H1 (cell line): ENCODE measurements at regions not wholly inside any gene's neighbourhood (a gene's known extent, or its start where the extent isn't known, plus 50 kb on each side); places are given as distances from the start of the nearest gene placed in this dataset.

Experiments
- CTCF ChIA-PET: fragments of 300-600 bp; sonication (Branson Sonifier 250); formaldehyde crosslinking; loops from one replicate; lab custom pipeline; 2021; ENCODE audit not compliant: partially characterized antibody; lab: Charles Lee
- POLR2A ChIA-PET: fragments of 300-600 bp; sonication (Branson Sonifier 250); formaldehyde crosslinking; loops from one replicate; lab custom pipeline; 2021; ENCODE audit warnings: inconsistent platforms; ENCODE audit not compliant: partially characterized antibody; lab: Charles Lee
- DNase-seq, 2 experiments: peaks; one replicate each; pipeline versions ENCODE4 v3.0.0 to v3.0.0-alpha.2; 2010 to 2022; ENCODE audit warnings: low spot score in 2 of 2, low read depth in 1 of 2, mixed read lengths in 1 of 2
- FAIRE-seq: peaks from 2 replicates; lab custom pipeline; 2011; peaks lifted over from hg19 to GRCh38; lab: Jason Lieb, UNC
- H2AFZ ChIP-seq: 2 replicates; pipeline ENCODE4 v1.8.1; 2012; ENCODE audit warnings: low read length, inconsistent platforms
- H2AK5ac ChIP-seq: 2 replicates; pipeline ENCODE4 v1.6.1; 2013; ENCODE audit warnings: low read depth, low read length
- H2BK120ac ChIP-seq: replicated peaks from 2 replicates; pipeline ENCODE3; 2013; ENCODE audit warnings: low read depth, low read length, inconsistent platforms
- H2BK12ac ChIP-seq: 2 replicates; pipeline ENCODE4 v1.6.1; 2013; ENCODE audit warnings: low read depth, low read length
- H2BK15ac ChIP-seq: 2 replicates; pipeline ENCODE4 v1.6.1; 2013; ENCODE audit warnings: low read length
- H2BK20ac ChIP-seq: 2 replicates; pipeline ENCODE4 v1.6.1; 2013; ENCODE audit warnings: low read length
- H2BK5ac ChIP-seq: 2 replicates; pipeline ENCODE4 v1.6.1; 2013; ENCODE audit warnings: low read depth, low read length
- H3K14ac ChIP-seq: 2 replicates; pipeline ENCODE4 v1.6.1; 2013; ENCODE audit warnings: inconsistent platforms; ENCODE audit not compliant: insufficient read length
- H3K18ac ChIP-seq: 2 replicates; pipeline ENCODE4 v1.6.1; 2013; ENCODE audit warnings: low read length; ENCODE audit errors: extremely low read depth
- H3K23ac ChIP-seq: 2 replicates; pipeline ENCODE4 v1.6.1; 2013; ENCODE audit warnings: inconsistent platforms; ENCODE audit not compliant: insufficient read length
- H3K23me2 ChIP-seq: 2 replicates; pipeline ENCODE4 v1.6.1; 2013; ENCODE audit warnings: low read depth, low read length
- H3K27ac ChIP-seq: 2 replicates; pipeline ENCODE4 v1.6.1; 2011; ENCODE audit warnings: low read depth, low read length, inconsistent platforms
- H3K27me3 ChIP-seq, 4 experiments: replicated peaks in 1 of 4; 1 replicate in 1 of 4; 2 replicates in 3 of 4; pipeline versions ENCODE4 v1.6.1 to v1.8.1; 2011 to 2013; ENCODE audit warnings: low read length in 3 of 4, mild to moderate bottlenecking in 3 of 4, inconsistent platforms in 2 of 4, mixed read lengths in 2 of 4, moderate library complexity in 1 of 4; ENCODE audit not compliant: control insufficient read depth in 3 of 4, insufficient read depth in 3 of 4; ENCODE audit errors: extremely low read depth in 1 of 4
- H3K36me3 ChIP-seq, 4 experiments: 2 replicates each; pipeline versions ENCODE4 v1.6.1 to v1.8.1; 2011 to 2013; ENCODE audit warnings: mild to moderate bottlenecking in 4 of 4, low read length in 3 of 4, moderate library complexity in 2 of 4, control low read depth in 1 of 4, inconsistent platforms in 1 of 4; ENCODE audit not compliant: insufficient read depth in 4 of 4, control insufficient read depth in 2 of 4
- H3K4ac ChIP-seq: replicated peaks from 2 replicates; pipeline ENCODE3; 2013; ENCODE audit warnings: low read length, low read depth, mixed read lengths, inconsistent platforms; ENCODE audit not compliant: insufficient read length
- H3K4me1 ChIP-seq, 4 experiments: replicated peaks in 1 of 4; 1 replicate in 1 of 4; 2 replicates in 3 of 4; pipeline versions ENCODE4 v1.6.1 to v1.8.1; 2011 to 2013; ENCODE audit warnings: low read length in 3 of 4, inconsistent platforms in 2 of 4, mixed read lengths in 1 of 4; ENCODE audit not compliant: insufficient read depth in 4 of 4, control insufficient read depth in 3 of 4
- H3K4me2 ChIP-seq, 2 experiments: 2 replicates each; pipeline versions ENCODE4 v1.6.1 to v1.8.1; 2011 to 2013; ENCODE audit warnings: low read depth in 2 of 2, low read length in 2 of 2, control low read depth in 1 of 2, inconsistent platforms in 1 of 2, mild to moderate bottlenecking in 1 of 2; ENCODE audit not compliant: insufficient read depth in 1 of 2
- H3K4me3 ChIP-seq, 4 experiments: fragments of 200-600, 300-600 bp in 1 of 4; sonication (generic), shearing (Covaris generic), sonication (Bioruptor Twin) in 1 of 4; 2 replicates each; pipeline versions ENCODE4 v1.5.1 to v1.8.1; 2011 to 2016; ENCODE audit warnings: low read length in 4 of 4, low read depth in 3 of 4, control low read depth in 2 of 4, inconsistent platforms in 2 of 4, mild to moderate bottlenecking in 2 of 4, mixed read lengths in 1 of 4, moderate library complexity in 1 of 4; ENCODE audit not compliant: insufficient read depth in 2 of 4; ENCODE audit errors: extremely low read depth in 1 of 4
- H3K56ac ChIP-seq: replicated peaks from 2 replicates; pipeline ENCODE3; 2013; ENCODE audit warnings: low read depth, mild to moderate bottlenecking, mixed read lengths, low read length, inconsistent platforms; ENCODE audit not compliant: insufficient read length
- H3K79me1 ChIP-seq: 2 replicates; pipeline ENCODE4 v1.6.1; 2013; ENCODE audit warnings: low read depth, low read length, control low read depth
- H3K79me2 ChIP-seq, 2 experiments: 2 replicates each; pipeline versions ENCODE4 v1.6.1 to v1.8.1; 2012 to 2013; ENCODE audit warnings: low read length in 2 of 2, mild to moderate bottlenecking in 2 of 2, inconsistent platforms in 1 of 2; ENCODE audit not compliant: insufficient read depth in 2 of 2, control insufficient read depth in 1 of 2
- H3K9ac ChIP-seq, 4 experiments: replicated peaks in 1 of 4; 1 replicate in 1 of 4; 2 replicates in 3 of 4; pipeline versions ENCODE4 v1.6.1 to v1.8.1; 2011 to 2013; ENCODE audit warnings: low read depth in 3 of 4, low read length in 3 of 4, control low read depth in 2 of 4, mild to moderate bottlenecking in 2 of 4, moderate library complexity in 2 of 4, inconsistent platforms in 1 of 4; ENCODE audit errors: extremely low read depth in 1 of 4
- H3K9me3 ChIP-seq, 2 experiments: 2 replicates each; pipeline versions ENCODE4 v1.6.1 to v1.8.1; 2012 to 2013; ENCODE audit warnings: mild to moderate bottlenecking in 2 of 2, moderate library complexity in 2 of 2, control low read depth in 1 of 2, inconsistent platforms in 1 of 2, low read depth in 1 of 2, low read length in 1 of 2, mixed read lengths in 1 of 2; ENCODE audit not compliant: insufficient read depth in 2 of 2
- H4K20me1 ChIP-seq, 2 experiments: replicated peaks in 1 of 2; 2 replicates each; pipeline versions ENCODE3 to v1.8.1; 2011 to 2013; ENCODE audit warnings: inconsistent platforms in 2 of 2, low read length in 2 of 2, mild to moderate bottlenecking in 1 of 2; ENCODE audit not compliant: insufficient read depth in 2 of 2, control insufficient read depth in 1 of 2
- H4K5ac ChIP-seq: 2 replicates; pipeline ENCODE4 v1.6.1; 2013; ENCODE audit warnings: low read length, low read depth, mixed read lengths, inconsistent platforms; ENCODE audit not compliant: insufficient read length
- H4K8ac ChIP-seq: 2 replicates; pipeline ENCODE4 v1.8.0; 2013; ENCODE audit warnings: mild to moderate bottlenecking, moderate library complexity, low read length, inconsistent platforms; ENCODE audit not compliant: insufficient read depth; ENCODE audit errors: extremely low read depth
- H4K91ac ChIP-seq: replicated peaks from 2 replicates; pipeline ENCODE3; 2013; ENCODE audit warnings: low read length, mixed read lengths, inconsistent platforms; ENCODE audit not compliant: insufficient read length
- ASH2L ChIP-seq: fragments of 200-600, 300-600 bp; sonication (generic); IDR thresholded peaks from one replicate; pipeline ENCODE4 v1.7.1; 2017; ENCODE audit warnings: low read length
- BRCA1 ChIP-seq: IDR thresholded peaks from 2 replicates; pipeline ENCODE4 v1.6.1; 2012; ENCODE audit warnings: low read depth, low read length, improper control_type of control experiment
- CHD1 ChIP-seq: IDR thresholded peaks from 2 replicates; pipeline ENCODE4 v1.6.1; 2012; ENCODE audit warnings: low read depth, low read length, improper control_type of control experiment
- GABPA ChIP-seq: IDR thresholded peaks from 2 replicates; pipeline ENCODE4 v1.6.1; 2011; ENCODE audit warnings: mild to moderate bottlenecking, low read length, moderate library complexity, borderline replicate concordance; ENCODE audit not compliant: insufficient read depth
- HDAC6 ChIP-seq: IDR thresholded peaks from one replicate; pipeline ENCODE4 v1.7.1; 2012; ENCODE audit warnings: low read depth, mild to moderate bottlenecking, inconsistent platforms, low read length, moderate library complexity
- KDM1A ChIP-seq: fragments of 200-600, 300-600 bp; sonication (generic); IDR thresholded peaks from 2 replicates; pipeline ENCODE4 v1.7.1; 2016; ENCODE audit warnings: mild to moderate bottlenecking, low read length, borderline replicate concordance
- KDM5A ChIP-seq: fragments of 200-600 bp; IDR thresholded peaks from 2 replicates; pipeline ENCODE4 v1.7.1; 2012; ENCODE audit warnings: mild to moderate bottlenecking, low read length, inconsistent platforms, mixed read lengths
- MAFK ChIP-seq: IDR thresholded peaks from 2 replicates; pipeline ENCODE4 v1.6.1; 2012; ENCODE audit warnings: low read depth, mild to moderate bottlenecking, improper control_type of control experiment, low read length
- POU5F1 ChIP-seq: IDR thresholded peaks from 2 replicates; pipeline ENCODE4 v1.6.1; 2011; ENCODE audit warnings: low read depth, mild to moderate bottlenecking, low read length, moderate library complexity
- RFX5 ChIP-seq: IDR thresholded peaks from 2 replicates; pipeline ENCODE4 v1.6.1; 2011; ENCODE audit warnings: low read depth, low read length, improper control_type of control experiment, borderline replicate concordance
- TEAD4 ChIP-seq: IDR thresholded peaks from 2 replicates; pipeline ENCODE4 v1.6.1; 2012; ENCODE audit warnings: low read depth, low read length, inconsistent platforms, mixed read lengths
- WGBS, 2 experiments: shearing (Covaris generic) in 1 of 2; methylation state at CpG; one replicate each; pipeline versions ENCODE4 v1.1.6 to v1.1.7; 2013 to 2015; ENCODE audit warnings: low lambda C conversion rate in 2 of 2, mixed read lengths in 2 of 2, inconsistent platforms in 1 of 2, low coverage in 1 of 2, missing lambda C conversion rate in 1 of 2; ENCODE audit not compliant: insufficient replicate concordance in 2 of 2, insufficient coverage in 1 of 2, insufficient read length in 1 of 2; ENCODE audit errors: extremely low coverage in 1 of 2, missing lambda C conversion rate in 1 of 2; 5-methylcytosine and 5-hydroxymethylcytosine counted together

- no peak overlapping the region for H2BK15ac ChIP-seq
- ChIA-PET POLR2A (no interaction called here), CTCF (no interaction called here)
- H3K79me2 ChIP-seq, result no peaks in the 10 kb centered on the region
- WGBS, 2 experiments, result 90% methylated on average over 27 of the region's 27 CpGs; no CpG with 5 or more reads in 1 of the 2 experiments
- no peaks in the 10 kb centered on the region for H3K36me3 ChIP-seq
- H3K27me3 ChIP-seq, result no peaks in the 10 kb centered on the region
- H3K4me3 ChIP-seq, result peak overlapping the region in 1 of 4 experiments; percentile 17; a peak in 1 of 8 replicates
- H2BK120ac ChIP-seq, result no peak overlapping the region
- H4K8ac ChIP-seq, result peak overlapping the region; percentile 79; the same call in 1 of the 2 replicates
- no peak overlapping the region for H4K91ac ChIP-seq
- FAIRE-seq (no peak), DNase-seq (peak in 1 of 2 experiments; percentile 52)
- H3K27ac ChIP-seq, result no peak overlapping the region
- no peak overlapping the region for H2AFZ ChIP-seq
- peak overlapping the region in 1 of 2 experiments; percentile 27; a peak in 1 of 4 replicates for H3K4me2 ChIP-seq
- no peaks in the 10 kb centered on the region for H3K23me2 ChIP-seq
- no peak overlapping the region for H2BK12ac ChIP-seq
- no peak overlapping the region for H3K9ac ChIP-seq
- no peak overlapping the region for H3K4ac ChIP-seq
- TF ChIP-seq ASH2L, result no peak
- no peak for TF ChIP-seq MAFK
- no peak for TF ChIP-seq POU5F1
- TF ChIP-seq KDM1A, result no peak
- TF ChIP-seq BRCA1, result no peak
- no peak for TF ChIP-seq CHD1
- no peak for TF ChIP-seq RFX5
- TF ChIP-seq TEAD4, result no peak
- TF ChIP-seq GABPA, result no peak
- no peak for TF ChIP-seq HDAC6
- no peak for TF ChIP-seq KDM5A
- H3K79me1 ChIP-seq, result no peaks in the 10 kb centered on the region
- no peak overlapping the region for H3K56ac ChIP-seq
- H3K4me1 ChIP-seq, result no peaks in the 10 kb centered on the region
- H2BK5ac ChIP-seq, result no peak overlapping the region
- H4K5ac ChIP-seq, result no peak overlapping the region
- H3K18ac ChIP-seq, result no peak overlapping the region
- H3K23ac ChIP-seq, result no peak overlapping the region
- H2BK20ac ChIP-seq, result no peak overlapping the region
- no peaks in the 10 kb centered on the region for H4K20me1 ChIP-seq
- H2AK5ac ChIP-seq, result no peak overlapping the region
- H3K9me3 ChIP-seq, result peaks cover 7 to 58% of the 10 kb centered on the region in 2 experiments; a peak in 3 of 4 replicates
- H3K14ac ChIP-seq, result no peak overlapping the region
These were observed 524.8 kb downstream of the KCNJ18 start for GRCh38 chr17:22217135-22217534.
